Hepatocyte (in vitro differentiated cells): ENCODE measurements at regions not wholly inside any gene's neighbourhood (a gene's known extent, or its start where the extent isn't known, plus 50 kb on each side); places are given as distances from the start of the nearest gene placed in this dataset.

Source experiments
- DNase-seq: peaks from one replicate; pipeline ENCODE4 v3.0.0-alpha.2; 2016; ENCODE audit warnings: low spot score
- H2AFZ ChIP-seq: fragments of 200-600 bp; sonication (generic); 2 replicates; pipeline ENCODE4 v1.6.0; 2016; ENCODE audit warnings: antibody characterized with exemption, mild to moderate bottlenecking
- H3K27ac ChIP-seq: fragments of 200-600 bp; sonication (generic); 2 replicates; pipeline ENCODE4 v1.5.1; 2016; ENCODE audit warnings: mild to moderate bottlenecking
- H3K27me3 ChIP-seq: fragments of 200-600 bp; sonication (generic); 2 replicates; pipeline ENCODE4 v1.6.1; 2016
- H3K36me3 ChIP-seq: fragments of 200-600 bp; sonication (generic); replicated peaks from 2 replicates; pipeline ENCODE4 v1.5.1; 2016; ENCODE audit warnings: low read depth; ENCODE audit not compliant: insufficient read depth
- H3K4me1 ChIP-seq: fragments of 200-600 bp; sonication (generic); 2 replicates; pipeline ENCODE4 v1.5.1; 2016; ENCODE audit warnings: mild to moderate bottlenecking, moderate library complexity; ENCODE audit not compliant: insufficient read depth
- H3K4me2 ChIP-seq: fragments of 200-600 bp; sonication (generic); 2 replicates; pipeline ENCODE4 v1.6.0; 2016
- H3K4me3 ChIP-seq: fragments of 200-600 bp; sonication (generic); 2 replicates; pipeline ENCODE4 v1.5.1; 2016; ENCODE audit warnings: mild to moderate bottlenecking
- H3K79me2 ChIP-seq: fragments of 200-600 bp; sonication (generic); 2 replicates; pipeline ENCODE4 v1.6.0; 2017; ENCODE audit warnings: mild to moderate bottlenecking
- H3K9me2 ChIP-seq: fragments of 200-600 bp; sonication (generic); replicated peaks from 2 replicates; pipeline ENCODE4 v1.6.0; 2017; ENCODE audit warnings: mild to moderate bottlenecking; ENCODE audit not compliant: insufficient read depth
- H3K9me3 ChIP-seq: fragments of 200-600 bp; sonication (generic); 2 replicates; pipeline ENCODE4 v1.5.1; 2016; ENCODE audit warnings: low read depth, mild to moderate bottlenecking
- H4K20me1 ChIP-seq: fragments of 200-600 bp; sonication (generic); 2 replicates; pipeline ENCODE4 v1.6.0; 2016; ENCODE audit warnings: mild to moderate bottlenecking; ENCODE audit not compliant: insufficient read depth, poor library complexity, severe bottlenecking
- EZH2 ChIP-seq: fragments of 200-600 bp; sonication (generic); IDR thresholded peaks from 2 replicates; pipeline ENCODE4 v1.6.1; 2016; ENCODE audit warnings: antibody characterized with exemption, mild to moderate bottlenecking, borderline replicate concordance
- EZH2phosphoT487 ChIP-seq: fragments of 200-600 bp; sonication (generic); IDR thresholded peaks from one replicate; pipeline ENCODE4 v1.6.1; 2018; ENCODE audit warnings: antibody characterized with exemption, mild to moderate bottlenecking, low read depth, moderate library complexity; ENCODE audit not compliant: unreplicated experiment, severe bottlenecking
- WGBS: methylation state at CpG from one replicate; pipeline ENCODE4 v1.1.6; 2016; ENCODE audit warnings: low lambda C conversion rate; ENCODE audit errors: missing lambda C conversion rate; 5-methylcytosine and 5-hydroxymethylcytosine counted together
- TF ChIP-seq, protein P1 (sequence below): fragments of 200-600 bp; sonication (generic); IDR thresholded peaks from 2 replicates; pipeline ENCODE4 v1.5.1; 2016; ENCODE audit warnings: antibody characterized with exemption, mild to moderate bottlenecking; ENCODE audit not compliant: poor library complexity

DNA sequence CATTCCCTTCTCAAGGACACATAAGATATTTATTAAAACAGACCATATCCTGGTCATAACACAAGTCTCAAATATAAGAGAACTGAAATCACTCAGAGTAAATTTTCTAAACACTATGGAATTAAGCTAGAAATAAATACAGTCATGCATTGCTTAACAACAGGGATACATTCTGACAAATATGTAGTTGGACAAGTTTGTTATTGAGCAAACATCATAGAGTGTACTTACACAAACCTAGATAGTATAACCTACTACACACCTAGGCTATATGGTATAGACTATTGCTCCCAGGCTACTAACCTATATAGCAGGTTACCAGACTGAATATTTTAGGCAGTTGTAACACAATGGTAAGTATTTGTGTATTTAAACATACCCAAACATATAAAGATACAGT, 104.0 kb downstream of the MIS18A start:
- H3K36me3 ChIP-seq = no peaks in the 10 kb centered on the region
- no peaks in the 10 kb centered on the region for H3K9me2 ChIP-seq
- H3K4me3 ChIP-seq = no peak overlapping the region
- no peaks in the 10 kb centered on the region for H3K9me3 ChIP-seq
- H3K79me2 ChIP-seq = no peaks in the 10 kb centered on the region
- no peaks in the 10 kb centered on the region for H4K20me1 ChIP-seq
- DNase-seq = no peak
- TF ChIP-seq EZH2 (no peak), EZH2phosphoT487 (no peak)
- TF ChIP-seq, protein P1, sequence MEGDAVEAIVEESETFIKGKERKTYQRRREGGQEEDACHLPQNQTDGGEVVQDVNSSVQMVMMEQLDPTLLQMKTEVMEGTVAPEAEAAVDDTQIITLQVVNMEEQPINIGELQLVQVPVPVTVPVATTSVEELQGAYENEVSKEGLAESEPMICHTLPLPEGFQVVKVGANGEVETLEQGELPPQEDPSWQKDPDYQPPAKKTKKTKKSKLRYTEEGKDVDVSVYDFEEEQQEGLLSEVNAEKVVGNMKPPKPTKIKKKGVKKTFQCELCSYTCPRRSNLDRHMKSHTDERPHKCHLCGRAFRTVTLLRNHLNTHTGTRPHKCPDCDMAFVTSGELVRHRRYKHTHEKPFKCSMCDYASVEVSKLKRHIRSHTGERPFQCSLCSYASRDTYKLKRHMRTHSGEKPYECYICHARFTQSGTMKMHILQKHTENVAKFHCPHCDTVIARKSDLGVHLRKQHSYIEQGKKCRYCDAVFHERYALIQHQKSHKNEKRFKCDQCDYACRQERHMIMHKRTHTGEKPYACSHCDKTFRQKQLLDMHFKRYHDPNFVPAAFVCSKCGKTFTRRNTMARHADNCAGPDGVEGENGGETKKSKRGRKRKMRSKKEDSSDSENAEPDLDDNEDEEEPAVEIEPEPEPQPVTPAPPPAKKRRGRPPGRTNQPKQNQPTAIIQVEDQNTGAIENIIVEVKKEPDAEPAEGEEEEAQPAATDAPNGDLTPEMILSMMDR = no peak
- H3K4me2 ChIP-seq = no peak overlapping the region
- no peaks in the 10 kb centered on the region for H3K4me1 ChIP-seq
- H3K27me3 ChIP-seq = peaks cover 3% of the 10 kb centered on the region
- H2AFZ ChIP-seq = no peak overlapping the region
- no peak overlapping the region for H3K27ac ChIP-seq

DNA sequence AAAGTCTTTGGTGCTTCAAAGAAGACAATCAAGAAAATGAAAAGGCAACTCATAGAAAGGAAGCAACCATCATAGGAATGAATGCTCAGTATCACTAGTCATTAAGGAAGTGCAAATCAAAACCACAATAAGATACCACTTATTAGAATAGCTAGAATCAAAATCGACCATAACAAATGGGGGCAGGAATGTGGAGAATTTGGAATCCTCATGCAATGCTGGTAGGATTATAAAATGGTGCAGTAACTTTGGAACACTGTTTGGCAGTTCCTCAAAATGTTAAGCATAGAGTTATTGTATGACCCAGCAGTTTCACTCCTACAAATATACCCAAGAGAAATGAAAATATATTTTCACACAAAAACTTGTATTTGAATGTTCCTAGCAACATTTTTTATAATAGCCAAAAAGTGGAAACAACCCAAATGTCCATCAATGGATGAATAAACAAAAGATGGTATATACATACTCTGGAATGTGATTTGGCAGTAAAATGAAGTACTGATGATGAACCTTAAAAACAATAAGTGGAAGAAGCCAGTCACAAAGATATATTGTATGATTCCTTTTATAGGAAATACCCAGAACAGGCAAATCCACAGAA, 105.6 kb downstream of the MIS18A start:
- H3K79me2 ChIP-seq = no peaks in the 10 kb centered on the region
- H3K9me3 ChIP-seq = no peaks in the 10 kb centered on the region
- H3K27me3 ChIP-seq = peaks cover 3% of the 10 kb centered on the region
- H3K9me2 ChIP-seq = no peaks in the 10 kb centered on the region
- H3K4me3 ChIP-seq = no peak overlapping the region
- no peaks in the 10 kb centered on the region for H4K20me1 ChIP-seq
- 44% methylated on average over 1 of the region's 1 CpG for WGBS
- no peaks in the 10 kb centered on the region for H3K4me1 ChIP-seq
- H3K27ac ChIP-seq = no peak overlapping the region
- no peak overlapping the region for H2AFZ ChIP-seq
- no peak for DNase-seq
- H3K36me3 ChIP-seq = no peaks in the 10 kb centered on the region
- H3K4me2 ChIP-seq = no peak overlapping the region
- TF ChIP-seq EZH2phosphoT487 = no peak
- TF ChIP-seq EZH2 = no peak
- TF ChIP-seq, protein P1 = no peak

DNA sequence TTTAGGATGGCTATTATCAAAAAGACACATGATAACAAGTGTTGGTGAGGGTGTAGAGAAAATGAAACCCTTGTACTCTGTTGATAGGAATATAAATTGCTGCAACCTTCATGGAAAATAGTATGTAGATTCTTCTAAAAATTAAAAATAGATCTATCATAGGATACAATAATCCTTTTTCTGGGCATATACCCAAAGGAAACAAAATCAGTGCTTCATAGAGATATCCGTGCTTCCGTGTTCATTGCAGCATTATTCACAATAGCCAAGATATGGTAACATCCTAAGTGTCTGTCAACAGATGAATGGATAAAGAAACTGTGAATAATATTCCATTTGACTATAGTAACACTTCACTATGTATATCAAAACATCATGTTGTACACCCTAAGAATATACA, 106.7 kb downstream of the MIS18A start:
- no peaks in the 10 kb centered on the region for H3K36me3 ChIP-seq
- TF ChIP-seq EZH2phosphoT487 = no peak
- no peak for TF ChIP-seq EZH2
- TF ChIP-seq, protein P1 = no peak
- DNase-seq = no peak
- H2AFZ ChIP-seq = no peak overlapping the region
- H3K9me2 ChIP-seq = no peaks in the 10 kb centered on the region
- no peaks in the 10 kb centered on the region for H3K9me3 ChIP-seq
- 98% methylated on average over 2 of the region's 2 CpGs for WGBS
- no peaks in the 10 kb centered on the region for H3K4me1 ChIP-seq
- H3K79me2 ChIP-seq = no peaks in the 10 kb centered on the region
- H3K4me3 ChIP-seq = no peak overlapping the region
- no peak overlapping the region for H3K4me2 ChIP-seq
- peaks cover 3% of the 10 kb centered on the region for H3K27me3 ChIP-seq
- H4K20me1 ChIP-seq = no peaks in the 10 kb centered on the region
- H3K27ac ChIP-seq = no peak overlapping the region

DNA sequence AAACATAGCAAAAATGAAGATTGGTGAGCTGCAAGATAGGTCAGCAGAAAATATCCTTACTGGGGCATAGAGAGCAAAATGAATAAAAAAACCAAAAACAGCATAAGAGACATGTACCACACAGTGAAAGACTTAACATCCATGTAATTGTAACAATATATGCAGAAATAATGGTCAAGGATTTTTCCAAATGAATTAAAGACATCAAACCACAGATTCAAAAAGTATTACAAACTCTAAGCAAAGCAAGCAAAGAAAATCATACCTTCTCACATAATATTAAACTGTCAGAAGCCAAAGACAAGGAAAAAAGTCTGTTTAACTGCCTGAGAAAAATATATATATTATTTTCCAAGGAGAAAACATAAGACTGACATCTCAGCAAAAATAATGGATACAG, 111.3 kb downstream of the MIS18A start:
- H3K9me2 ChIP-seq = no peaks in the 10 kb centered on the region
- H3K36me3 ChIP-seq = no peaks in the 10 kb centered on the region
- no peak overlapping the region for H3K4me2 ChIP-seq
- H2AFZ ChIP-seq = no peak overlapping the region
- no peaks in the 10 kb centered on the region for H4K20me1 ChIP-seq
- no peaks in the 10 kb centered on the region for H3K4me1 ChIP-seq
- no peak for DNase-seq
- peaks cover 3% of the 10 kb centered on the region for H3K27me3 ChIP-seq
- TF ChIP-seq EZH2 (no peak), EZH2phosphoT487 (no peak)
- TF ChIP-seq, protein P1 = no peak
- H3K79me2 ChIP-seq = no peaks in the 10 kb centered on the region
- H3K4me3 ChIP-seq = no peak overlapping the region
- H3K27ac ChIP-seq = no peak overlapping the region
- no peaks in the 10 kb centered on the region for H3K9me3 ChIP-seq
